Smooth muscle cell (in vitro differentiated cells): ENCODE measurements at regions not wholly inside any gene's neighbourhood (a gene's known extent, or its start where the extent isn't known, plus 50 kb on each side); places are given as distances from the start of the nearest gene placed in this dataset.
"Not testable (repeated sequence)": the region's sequence is repeated elsewhere in the genome, so short reads cannot be mapped to it uniquely, and the experiment has no call there.

Experiments used
- DNase-seq: peaks from one replicate; lab custom pipeline; 2025; ENCODE audit not compliant: unreplicated experiment; lab: John Stamatoyannopoulos, UW
- H2AFZ ChIP-seq: fragments of 200-600 bp; sonication (generic); 2 replicates; pipeline ENCODE4 v1.6.0; 2016; ENCODE audit warnings: antibody characterized with exemption, low read depth, mild to moderate bottlenecking
- H3F3A ChIP-seq: fragments of 200-600 bp; sonication (generic); 2 replicates; pipeline ENCODE4 v1.6.0; 2017; ENCODE audit warnings: antibody characterized with exemption, low read depth
- H3K27ac ChIP-seq: fragments of 200-600 bp; sonication (generic); 2 replicates; pipeline ENCODE4 v1.5.1; 2016; ENCODE audit warnings: low read depth, mild to moderate bottlenecking
- H3K27me3 ChIP-seq: fragments of 200-600 bp; sonication (generic); 2 replicates; pipeline ENCODE4 v1.6.1; 2016; ENCODE audit warnings: low read depth, mild to moderate bottlenecking
- H3K36me3 ChIP-seq: fragments of 200-600 bp; sonication (generic); 2 replicates; pipeline ENCODE4 v1.5.1; 2016; ENCODE audit warnings: low read depth
- H3K4me1 ChIP-seq: fragments of 200-600 bp; sonication (generic); 2 replicates; pipeline ENCODE4 v1.5.1; 2016; ENCODE audit warnings: low read depth
- H3K4me2 ChIP-seq: fragments of 200-600 bp; sonication (generic); 2 replicates; pipeline ENCODE4 v1.6.0; 2016; ENCODE audit warnings: mild to moderate bottlenecking
- H3K4me3 ChIP-seq: fragments of 200-600 bp; sonication (generic); 2 replicates; pipeline ENCODE4 v1.5.1; 2016; ENCODE audit warnings: mild to moderate bottlenecking
- H3K79me2 ChIP-seq: fragments of 200-600 bp; sonication (generic); 2 replicates; pipeline ENCODE4 v1.6.0; 2016; ENCODE audit warnings: low read depth, mild to moderate bottlenecking
- H3K9ac ChIP-seq: fragments of 200-600 bp; sonication (generic); 2 replicates; pipeline ENCODE4 v1.6.0; 2016; ENCODE audit warnings: low read depth
- H3K9me3 ChIP-seq: fragments of 200-600 bp; sonication (generic); replicated peaks from 2 replicates; pipeline ENCODE4 v1.5.1; 2016; ENCODE audit warnings: low read depth
- H4K20me1 ChIP-seq: fragments of 200-600 bp; sonication (generic); 2 replicates; pipeline ENCODE4 v1.6.0; 2016; ENCODE audit warnings: low read depth
- WGBS: methylation state at CpG from one replicate; pipeline ENCODE4 v1.1.7; 2016; ENCODE audit warnings: low lambda C conversion rate; 5-methylcytosine and 5-hydroxymethylcytosine counted together
- TF ChIP-seq, protein P1 (sequence below): fragments of 200-600 bp; sonication (generic); IDR thresholded peaks from 2 replicates; pipeline ENCODE4 v1.5.1; 2017; ENCODE audit warnings: borderline replicate concordance, mild to moderate bottlenecking, antibody characterized with exemption; ENCODE audit not compliant: insufficient read depth, poor library complexity, severe bottlenecking

DNA sequence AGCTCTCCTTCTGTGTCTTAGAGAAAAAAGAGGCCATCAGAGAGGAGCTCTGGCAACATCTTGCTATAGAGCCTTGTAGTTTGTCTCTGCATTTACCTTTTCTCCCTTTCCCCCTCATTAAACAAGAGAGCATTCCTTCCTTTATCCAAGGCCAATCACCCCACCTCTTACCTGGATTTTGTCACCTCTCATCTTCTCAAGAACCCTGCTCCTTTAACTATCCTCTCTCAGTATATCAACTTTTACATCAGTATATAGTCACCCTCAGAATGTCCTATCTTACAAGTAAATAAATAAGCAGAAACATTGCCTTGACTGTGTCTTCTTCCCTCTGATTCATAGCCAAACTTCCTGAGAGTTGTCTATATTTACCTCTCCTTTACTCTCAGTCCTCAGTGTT, 105.0 kb upstream of the SLC38A2 start:
- DNase-seq, result no peak
- TF ChIP-seq, protein P1, sequence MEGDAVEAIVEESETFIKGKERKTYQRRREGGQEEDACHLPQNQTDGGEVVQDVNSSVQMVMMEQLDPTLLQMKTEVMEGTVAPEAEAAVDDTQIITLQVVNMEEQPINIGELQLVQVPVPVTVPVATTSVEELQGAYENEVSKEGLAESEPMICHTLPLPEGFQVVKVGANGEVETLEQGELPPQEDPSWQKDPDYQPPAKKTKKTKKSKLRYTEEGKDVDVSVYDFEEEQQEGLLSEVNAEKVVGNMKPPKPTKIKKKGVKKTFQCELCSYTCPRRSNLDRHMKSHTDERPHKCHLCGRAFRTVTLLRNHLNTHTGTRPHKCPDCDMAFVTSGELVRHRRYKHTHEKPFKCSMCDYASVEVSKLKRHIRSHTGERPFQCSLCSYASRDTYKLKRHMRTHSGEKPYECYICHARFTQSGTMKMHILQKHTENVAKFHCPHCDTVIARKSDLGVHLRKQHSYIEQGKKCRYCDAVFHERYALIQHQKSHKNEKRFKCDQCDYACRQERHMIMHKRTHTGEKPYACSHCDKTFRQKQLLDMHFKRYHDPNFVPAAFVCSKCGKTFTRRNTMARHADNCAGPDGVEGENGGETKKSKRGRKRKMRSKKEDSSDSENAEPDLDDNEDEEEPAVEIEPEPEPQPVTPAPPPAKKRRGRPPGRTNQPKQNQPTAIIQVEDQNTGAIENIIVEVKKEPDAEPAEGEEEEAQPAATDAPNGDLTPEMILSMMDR, result no peak
- peak overlapping the region; percentile 4 for H3K27ac ChIP-seq

DNA sequence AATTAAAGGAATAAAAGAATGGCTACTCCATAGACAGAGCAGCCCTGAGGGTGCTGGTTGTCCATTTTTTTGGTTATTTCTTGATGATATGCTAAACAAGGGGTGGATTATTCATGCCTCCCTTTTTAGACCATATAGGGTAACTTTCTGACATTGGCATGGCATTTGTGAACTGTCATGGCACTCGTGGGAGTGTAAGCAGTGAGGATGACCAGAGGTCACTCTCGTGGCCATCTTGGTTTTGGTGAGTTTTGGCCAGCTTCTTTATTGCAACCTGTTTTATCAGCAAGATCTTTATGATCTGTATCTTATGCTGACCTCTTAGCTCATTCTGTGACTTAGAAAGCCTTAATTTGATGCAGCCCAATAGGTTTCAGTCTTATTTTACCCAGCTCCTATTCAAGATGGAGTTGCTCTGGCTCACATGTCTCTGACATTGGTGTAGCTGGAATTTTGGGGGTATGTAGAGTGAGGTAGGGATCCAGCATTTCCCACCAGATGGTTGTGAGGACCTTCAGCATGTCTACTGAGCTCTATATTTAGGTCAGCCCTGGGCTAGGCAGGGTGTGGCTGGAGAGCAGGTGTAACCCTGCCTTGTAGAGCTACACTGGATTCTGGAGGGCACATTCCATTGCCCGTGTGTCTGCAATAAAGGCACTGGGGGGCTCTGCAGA, 103.5 kb upstream of the SLC38A2 start:
- no peak overlapping the region for H2AFZ ChIP-seq
- no peak overlapping the region for H3K9ac ChIP-seq
- peaks cover 29% of the 10 kb centered on the region for H3F3A ChIP-seq
- peaks cover 18% of the 10 kb centered on the region for H3K4me1 ChIP-seq
- H3K27me3 ChIP-seq, result no peaks in the 10 kb centered on the region
- DNase-seq, result no peak
- no peaks in the 10 kb centered on the region for H4K20me1 ChIP-seq
- H3K36me3 ChIP-seq, result no peaks in the 10 kb centered on the region
- no peak overlapping the region for H3K27ac ChIP-seq
- no peak overlapping the region for H3K4me3 ChIP-seq
- no peaks in the 10 kb centered on the region for H3K79me2 ChIP-seq
- H3K4me2 ChIP-seq, result no peak overlapping the region
- WGBS, result 100% methylated on average over 3 of the region's 3 CpGs
- TF ChIP-seq, protein P1, result no peak
- no peaks in the 10 kb centered on the region for H3K9me3 ChIP-seq

More for the DNA sequence above, 105.0 kb upstream of the SLC38A2 start:
- no peak overlapping the region for H2AFZ ChIP-seq
- peaks cover 15% of the 10 kb centered on the region for H3K4me1 ChIP-seq
- H3K9me3 ChIP-seq, result no peaks in the 10 kb centered on the region
- no peaks in the 10 kb centered on the region for H3K36me3 ChIP-seq
- peaks cover 20% of the 10 kb centered on the region for H3F3A ChIP-seq
- no peak overlapping the region for H3K4me2 ChIP-seq
- no peak overlapping the region for H3K9ac ChIP-seq
- no peaks in the 10 kb centered on the region for H3K79me2 ChIP-seq
- no peaks in the 10 kb centered on the region for H3K27me3 ChIP-seq
- no peaks in the 10 kb centered on the region for H4K20me1 ChIP-seq
- no peak overlapping the region for H3K4me3 ChIP-seq

DNA sequence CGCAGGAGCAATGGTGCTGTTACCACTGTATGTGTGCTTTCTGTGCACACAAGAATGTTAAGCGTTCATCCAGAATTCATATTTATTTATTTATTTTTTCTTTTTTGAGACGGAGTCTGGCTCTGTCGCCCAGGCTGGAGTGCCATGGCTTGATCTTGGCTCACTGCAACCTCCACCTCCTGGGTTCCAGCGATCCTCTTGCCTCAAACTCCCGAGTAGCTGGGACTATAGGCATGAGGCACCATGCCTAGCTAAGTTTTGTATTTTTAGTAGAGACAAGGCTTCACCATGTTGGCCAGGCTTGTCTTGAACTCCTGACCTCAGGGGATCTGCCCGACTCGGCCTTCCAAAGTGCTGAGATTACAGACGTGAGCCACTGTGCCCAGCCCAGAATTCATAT, 101.8 kb upstream of the SLC38A2 start:
- not testable (repeated sequence) for H3K9ac ChIP-seq, H4K20me1 ChIP-seq, H3K9me3 ChIP-seq, H3K79me2 ChIP-seq, H3K4me3 ChIP-seq, DNase-seq, H3K36me3 ChIP-seq, H3K27me3 ChIP-seq
- Histone ChIP-seq H3K4me2 (peak overlapping the region; percentile 81), H3K4me1 (peaks cover 18% of the 10 kb centered on the region), H3K27ac (peak overlapping the region; percentile 95), H2AFZ (peak overlapping the region; percentile 88), H3F3A (peaks cover 29% of the 10 kb centered on the region)
- WGBS, result 85% methylated on average over 9 of the region's 9 CpGs

DNA sequence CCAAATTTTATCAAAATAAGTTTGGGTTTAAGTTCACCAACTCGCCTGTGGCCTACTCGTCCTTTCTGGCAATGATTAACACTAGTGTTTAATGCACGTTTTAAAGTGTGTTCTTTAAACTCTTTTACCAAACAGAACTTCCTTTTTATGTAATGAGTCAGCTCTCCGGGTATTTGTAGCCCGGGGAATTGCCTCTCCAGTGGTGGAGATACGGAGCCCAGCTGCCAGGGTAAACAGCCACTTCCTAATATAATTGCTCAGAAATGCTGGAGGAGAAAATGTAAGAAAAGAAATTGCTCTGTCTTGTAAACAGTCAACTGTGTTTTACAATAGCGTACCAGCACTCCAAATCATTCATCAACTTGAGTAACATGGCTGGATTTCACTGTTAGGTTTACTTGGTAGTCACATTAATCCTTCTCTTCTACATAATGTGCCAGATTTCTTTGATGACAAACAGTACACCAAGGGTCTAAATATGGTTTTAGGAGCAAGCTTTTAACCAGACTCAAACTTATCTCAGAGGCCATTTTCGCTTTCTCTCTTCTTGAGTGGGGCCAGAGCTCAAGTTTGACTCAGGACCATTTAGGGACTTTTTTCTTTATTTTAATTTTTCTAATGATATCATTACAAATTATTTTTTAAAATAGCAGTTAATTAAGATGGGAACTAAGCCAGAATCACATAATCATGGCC, 101.2 kb upstream of the SLC38A2 start:
- Histone ChIP-seq H3K9ac (no peak overlapping the region), H3K27me3 (no peaks in the 10 kb centered on the region), H3K36me3 (no peaks in the 10 kb centered on the region), H4K20me1 (no peaks in the 10 kb centered on the region), H2AFZ (peak overlapping the region; percentile 88), H3K4me3 (peak overlapping the region; percentile 35), H3K79me2 (no peaks in the 10 kb centered on the region), H3F3A (peaks cover 29% of the 10 kb centered on the region), H3K4me1 (peaks cover 18% of the 10 kb centered on the region), H3K27ac (peak overlapping the region; percentile 95), H3K9me3 (no peaks in the 10 kb centered on the region), H3K4me2 (peak overlapping the region; percentile 81)
- DNase-seq, result no peak
- TF ChIP-seq, protein P1, result no peak
- WGBS, result 2% methylated on average over 8 of the region's 8 CpGs
